Stimulated activated effector memory CD8-positive, alpha-beta T cell treated with anti-CD3 and anti-CD28 coated beads, Interleukin-12 subunit alpha, Interleukin-12 subunit beta, amount 100 ng/mL, for 72 hours (primary cell): ENCODE measurements at regions not wholly inside any gene's neighbourhood (a gene's known extent, or its start where the extent isn't known, plus 50 kb on each side); places are given as distances from the start of the nearest gene placed in this dataset.

Source experiments
- ATAC-seq: fragments of 150-1000 bp; cut with Tn5 transposase; 2 replicates; pipeline ENCODE4 v1.10.0; 2021
- DNase-seq, 2 donors: peaks; one replicate each; pipeline ENCODE4 v3.0.0; 2021 to 2022; ENCODE audit warnings: low spot score in 2 of 2
- H3K27ac Mint-ChIP-seq: one replicate; pipeline ENCODE4 v1.8.0; 2022; ENCODE audit warnings: mild to moderate bottlenecking, mixed read lengths
- H3K36me3 Mint-ChIP-seq: one replicate; pipeline ENCODE4 v1.8.0; 2022; ENCODE audit warnings: mild to moderate bottlenecking, mixed read lengths
- H3K4me1 Mint-ChIP-seq: one replicate; pipeline ENCODE4 v1.8.0; 2022; ENCODE audit warnings: mixed read lengths
- H3K4me3 Mint-ChIP-seq: one replicate; pipeline ENCODE4 v1.8.0; 2022; ENCODE audit warnings: mild to moderate bottlenecking, mixed read lengths
- H3K9me3 Mint-ChIP-seq: one replicate; pipeline ENCODE4 v1.8.0; 2022; ENCODE audit warnings: mixed read lengths

GRCh38 chr16:35182943-35183550 lies 1723.6 kb downstream of the TP53TG3F start:
- no peak for ATAC-seq
- DNase-seq = no peak
- Mint-ChIP-seq H3K9me3 (peaks cover 28% of the 10 kb centered on the region), H3K4me1 (peaks cover 17% of the 10 kb centered on the region), H3K27ac (no peak overlapping the region), H3K4me3 (no peak overlapping the region), H3K36me3 (no peaks in the 10 kb centered on the region)

- Mint-ChIP-seq H3K36me3 (no peaks in the 10 kb centered on the region), H3K27ac (no peak overlapping the region), H3K4me1 (peaks cover 17% of the 10 kb centered on the region), H3K9me3 (peaks cover 25% of the 10 kb centered on the region), H3K4me3 (no peak overlapping the region)
- no peak for DNase-seq
- no peak for ATAC-seq
These were observed 1725.0 kb downstream of the TP53TG3F start for GRCh38 chr16:35184356-35184870.

- H3K27ac Mint-ChIP-seq = no peak overlapping the region
- peaks cover 17% of the 10 kb centered on the region for H3K4me1 Mint-ChIP-seq
- DNase-seq (no peak), ATAC-seq (no peak)
- H3K36me3 Mint-ChIP-seq = no peaks in the 10 kb centered on the region
- H3K9me3 Mint-ChIP-seq = peaks cover 20% of the 10 kb centered on the region
- H3K4me3 Mint-ChIP-seq = no peak overlapping the region
These were observed 1726.1 kb downstream of the TP53TG3F start for GRCh38 chr16:35185366-35186044.

GRCh38 chr16:35186045-35186759 lies 1726.8 kb downstream of the TP53TG3F start:
- ATAC-seq (no peak), DNase-seq (no peak)
- Mint-ChIP-seq H3K9me3 (peaks cover 19% of the 10 kb centered on the region), H3K36me3 (no peaks in the 10 kb centered on the region), H3K4me3 (no peak overlapping the region), H3K4me1 (peaks cover 17% of the 10 kb centered on the region), H3K27ac (no peak overlapping the region)

GRCh38 chr16:35187665-35188225 lies 1728.3 kb downstream of the TP53TG3F start:
- Mint-ChIP-seq H3K9me3 (peaks cover 13% of the 10 kb centered on the region), H3K4me1 (peaks cover 10% of the 10 kb centered on the region), H3K27ac (no peak overlapping the region), H3K36me3 (no peaks in the 10 kb centered on the region), H3K4me3 (no peak overlapping the region)
- no peak for ATAC-seq
- no peak for DNase-seq

- H3K36me3 Mint-ChIP-seq = no peaks in the 10 kb centered on the region
- H3K4me3 Mint-ChIP-seq = no peak overlapping the region
- peaks cover 13% of the 10 kb centered on the region for H3K9me3 Mint-ChIP-seq
- peaks cover 10% of the 10 kb centered on the region for H3K4me1 Mint-ChIP-seq
- ATAC-seq (peak; percentile 55), DNase-seq (no peak)
- no peak overlapping the region for H3K27ac Mint-ChIP-seq
These were observed 1729.1 kb downstream of the TP53TG3F start for GRCh38 chr16:35188288-35189155.

GRCh38 chr16:35192993-35193392 lies 1733.6 kb downstream of the TP53TG3F start:
- Mint-ChIP-seq H3K4me1 (no peaks in the 10 kb centered on the region), H3K9me3 (peaks cover 15% of the 10 kb centered on the region), H3K4me3 (no peak overlapping the region), H3K36me3 (no peaks in the 10 kb centered on the region), H3K27ac (no peak overlapping the region)
- DNase-seq (no peak), ATAC-seq (no peak)

GRCh38 chr16:35193956-35194355 lies 1734.5 kb downstream of the TP53TG3F start:
- H3K27ac Mint-ChIP-seq = no peak overlapping the region
- no peak for ATAC-seq
- H3K4me1 Mint-ChIP-seq = no peaks in the 10 kb centered on the region
- H3K4me3 Mint-ChIP-seq = no peak overlapping the region
- H3K9me3 Mint-ChIP-seq = peaks cover 15% of the 10 kb centered on the region
- no peak for DNase-seq
- no peaks in the 10 kb centered on the region for H3K36me3 Mint-ChIP-seq

- Mint-ChIP-seq H3K4me3 (no peak overlapping the region), H3K9me3 (peaks cover 15% of the 10 kb centered on the region)
- ATAC-seq = no peak
These were observed 1735.3 kb downstream of the TP53TG3F start for GRCh38 chr16:35194681-35195080.

GRCh38 chr16:35195173-35195863 lies 1735.9 kb downstream of the TP53TG3F start:
- Mint-ChIP-seq H3K9me3 (peaks cover 11% of the 10 kb centered on the region), H3K36me3 (no peaks in the 10 kb centered on the region), H3K4me3 (no peak overlapping the region), H3K27ac (no peak overlapping the region), H3K4me1 (no peaks in the 10 kb centered on the region)
- ATAC-seq = no peak
- no peak for DNase-seq

More at GRCh38 chr16:35194681-35195080, 1735.3 kb downstream of the TP53TG3F start:
- Mint-ChIP-seq H3K36me3 (no peaks in the 10 kb centered on the region), H3K4me1 (no peaks in the 10 kb centered on the region), H3K27ac (no peak overlapping the region)
- DNase-seq = no peak

- Mint-ChIP-seq H3K9me3 (peaks cover 11% of the 10 kb centered on the region), H3K36me3 (no peaks in the 10 kb centered on the region), H3K27ac (no peak overlapping the region), H3K4me1 (no peaks in the 10 kb centered on the region), H3K4me3 (no peak overlapping the region)
- ATAC-seq (no peak), DNase-seq (no peak)
These were observed 1736.4 kb downstream of the TP53TG3F start for GRCh38 chr16:35195864-35196216.

GRCh38 chr16:35196313-35196712 lies 1736.9 kb downstream of the TP53TG3F start:
- Mint-ChIP-seq H3K9me3 (peaks cover 13% of the 10 kb centered on the region), H3K4me3 (no peak overlapping the region), H3K36me3 (no peaks in the 10 kb centered on the region), H3K4me1 (no peaks in the 10 kb centered on the region), H3K27ac (no peak overlapping the region)
- DNase-seq = no peak
- no peak for ATAC-seq

- peaks cover 18% of the 10 kb centered on the region for H3K9me3 Mint-ChIP-seq
- ATAC-seq = no peak
These were observed 1738.2 kb downstream of the TP53TG3F start for GRCh38 chr16:35197656-35198055.

More at GRCh38 chr16:35197656-35198055, 1738.2 kb downstream of the TP53TG3F start:
- Mint-ChIP-seq H3K36me3 (no peaks in the 10 kb centered on the region), H3K4me3 (no peak overlapping the region), H3K27ac (no peak overlapping the region), H3K4me1 (peaks cover 6% of the 10 kb centered on the region)
- DNase-seq = no peak
